Prostate gland (tissue), 2 donors: ENCODE measurements at regions not wholly inside any gene's neighbourhood (a gene's known extent, or its start where the extent isn't known, plus 50 kb on each side); places are given as distances from the start of the nearest gene placed in this dataset.

Experiments used
- DNase-seq: peaks from one replicate; pipeline ENCODE4 v3.0.0-alpha.2; 2019; ENCODE audit warnings: low spot score
- H3K27ac ChIP-seq, 2 donors: fragments of 200-600 bp; sonication (generic); 2 replicates each; pipeline ENCODE4 v1.5.1; 2017 to 2019
- H3K27me3 ChIP-seq: fragments of 200-600 bp; sonication (generic); replicated peaks from 2 replicates; pipeline ENCODE4 v1.5.1; 2019; ENCODE audit not compliant: insufficient read depth
- H3K36me3 ChIP-seq, 2 donors: fragments of 200-600 bp; sonication (generic); 1 replicate in 1 of 2; 2 replicates in 1 of 2; pipeline versions ENCODE4 v1.5.1 to v1.8.1; 2017 to 2019
- H3K4me1 ChIP-seq: fragments of 200-600 bp; sonication (generic); replicated peaks from 2 replicates; pipeline ENCODE4 v1.5.1; 2019
- H3K4me3 ChIP-seq, 2 donors: fragments of 200-600 bp; sonication (generic); 2 replicates each; pipeline ENCODE4 v1.5.1; 2017 to 2019
- H3K9me3 ChIP-seq: fragments of 200-600 bp; sonication (generic); 2 replicates; pipeline ENCODE4 v1.5.1; 2017
- POLR2A ChIP-seq: fragments of 450-650 bp; IDR thresholded peaks from one replicate; pipeline ENCODE4 v1.6.1; 2016; ENCODE audit warnings: antibody characterized with exemption, mild to moderate bottlenecking
- POLR2AphosphoS5 ChIP-seq: sonication (generic); formaldehyde crosslinking; IDR thresholded peaks from one replicate; pipeline ENCODE4 v1.6.1; 2017; ENCODE audit warnings: antibody characterized with exemption
- WGBS: methylation state at CpG from one replicate; pipeline ENCODE4 v1.1.5; 2018; 5-methylcytosine and 5-hydroxymethylcytosine counted together
- intact Hi-C: fragments of 100-400 bp; cut with DNase I; formaldehyde crosslinking; loops from one replicate; pipeline ENCODE4 v1.14.2; 2022
- TF ChIP-seq, protein P1 (sequence below), 4 experiments: fragments of 200-600 bp in 2 of 4; fragments of 450-650 bp in 2 of 4; sonication (generic) in 2 of 4; IDR thresholded peaks; 1 replicate in 3 of 4; 2 replicates in 1 of 4; pipeline ENCODE4 v1.5.1; 2016 to 2019; ENCODE audit warnings: antibody characterized with exemption in 4 of 4, mild to moderate bottlenecking in 2 of 4, moderate library complexity in 2 of 4

DNA sequence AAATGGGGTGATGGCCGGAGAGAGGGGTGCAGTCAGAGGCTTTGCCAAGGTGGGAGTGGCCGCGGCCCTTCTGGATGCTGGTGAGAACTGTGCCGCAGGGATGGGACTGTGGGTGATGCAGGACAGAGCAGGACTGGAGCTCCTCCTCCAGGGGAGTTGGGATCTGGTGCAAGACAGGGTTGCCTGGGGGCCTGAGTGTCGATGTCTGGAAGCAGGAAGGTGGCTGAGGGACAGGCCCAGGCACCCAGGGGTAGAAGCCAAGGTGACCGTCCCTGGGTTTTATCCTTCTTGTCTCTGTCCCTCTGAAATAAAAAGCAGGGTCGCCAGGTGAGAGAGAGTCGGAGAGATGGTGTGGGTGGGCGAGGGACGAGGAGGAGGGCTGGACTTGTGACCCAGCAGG lies 89.1 kb upstream of the IER5L start:
- no peaks in the 10 kb centered on the region for H3K27me3 ChIP-seq
- intact Hi-C loops, result no loop called here
- H3K4me1 ChIP-seq, result no peaks in the 10 kb centered on the region
- DNase-seq, result no peak
- 86% methylated on average over 10 of the region's 10 CpGs for WGBS
- H3K27ac ChIP-seq, result no peak overlapping the region
- TF ChIP-seq, protein P1, sequence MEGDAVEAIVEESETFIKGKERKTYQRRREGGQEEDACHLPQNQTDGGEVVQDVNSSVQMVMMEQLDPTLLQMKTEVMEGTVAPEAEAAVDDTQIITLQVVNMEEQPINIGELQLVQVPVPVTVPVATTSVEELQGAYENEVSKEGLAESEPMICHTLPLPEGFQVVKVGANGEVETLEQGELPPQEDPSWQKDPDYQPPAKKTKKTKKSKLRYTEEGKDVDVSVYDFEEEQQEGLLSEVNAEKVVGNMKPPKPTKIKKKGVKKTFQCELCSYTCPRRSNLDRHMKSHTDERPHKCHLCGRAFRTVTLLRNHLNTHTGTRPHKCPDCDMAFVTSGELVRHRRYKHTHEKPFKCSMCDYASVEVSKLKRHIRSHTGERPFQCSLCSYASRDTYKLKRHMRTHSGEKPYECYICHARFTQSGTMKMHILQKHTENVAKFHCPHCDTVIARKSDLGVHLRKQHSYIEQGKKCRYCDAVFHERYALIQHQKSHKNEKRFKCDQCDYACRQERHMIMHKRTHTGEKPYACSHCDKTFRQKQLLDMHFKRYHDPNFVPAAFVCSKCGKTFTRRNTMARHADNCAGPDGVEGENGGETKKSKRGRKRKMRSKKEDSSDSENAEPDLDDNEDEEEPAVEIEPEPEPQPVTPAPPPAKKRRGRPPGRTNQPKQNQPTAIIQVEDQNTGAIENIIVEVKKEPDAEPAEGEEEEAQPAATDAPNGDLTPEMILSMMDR (IDR thresholded peaks at IDR 0.05), result no peak
- TF ChIP-seq POLR2AphosphoS5 (no peak), POLR2A (no peak)
- H3K9me3 ChIP-seq, result no peaks in the 10 kb centered on the region
- no peaks in the 10 kb centered on the region for H3K36me3 ChIP-seq
- H3K4me3 ChIP-seq, result no peak overlapping the region

DNA sequence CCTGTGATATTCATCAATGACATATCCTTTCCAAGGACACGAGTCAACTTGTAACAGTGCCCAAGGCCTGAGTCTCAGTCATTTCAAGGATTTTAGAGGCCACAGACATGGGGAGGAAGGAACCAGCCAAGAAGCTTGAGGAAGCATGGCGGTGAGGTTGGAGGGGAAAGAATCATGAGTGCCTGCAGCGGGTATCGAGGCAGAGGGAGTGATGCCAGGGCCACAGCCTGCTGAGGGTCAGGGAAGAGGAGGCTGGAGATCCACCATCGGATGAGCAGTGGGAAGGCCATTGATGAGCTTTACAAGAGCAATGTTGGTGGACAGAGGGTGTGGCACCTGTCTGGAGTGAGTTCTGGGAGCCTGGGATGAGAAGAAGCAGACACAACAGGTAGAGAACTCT lies 88.5 kb upstream of the IER5L start:
- H3K4me1 ChIP-seq, result no peaks in the 10 kb centered on the region
- H3K9me3 ChIP-seq, result no peaks in the 10 kb centered on the region
- DNase-seq, result no peak
- no peaks in the 10 kb centered on the region for H3K36me3 ChIP-seq
- no peak overlapping the region for H3K4me3 ChIP-seq
- intact Hi-C loops, result no loop called here
- H3K27me3 ChIP-seq, result no peaks in the 10 kb centered on the region
- H3K27ac ChIP-seq, result no peak overlapping the region
- no peak for TF ChIP-seq POLR2A
- no peak for TF ChIP-seq POLR2AphosphoS5
- TF ChIP-seq, protein P1 (IDR thresholded peaks at IDR 0.05), result no peak
- WGBS, result 80% methylated on average over 5 of the region's 5 CpGs

DNA sequence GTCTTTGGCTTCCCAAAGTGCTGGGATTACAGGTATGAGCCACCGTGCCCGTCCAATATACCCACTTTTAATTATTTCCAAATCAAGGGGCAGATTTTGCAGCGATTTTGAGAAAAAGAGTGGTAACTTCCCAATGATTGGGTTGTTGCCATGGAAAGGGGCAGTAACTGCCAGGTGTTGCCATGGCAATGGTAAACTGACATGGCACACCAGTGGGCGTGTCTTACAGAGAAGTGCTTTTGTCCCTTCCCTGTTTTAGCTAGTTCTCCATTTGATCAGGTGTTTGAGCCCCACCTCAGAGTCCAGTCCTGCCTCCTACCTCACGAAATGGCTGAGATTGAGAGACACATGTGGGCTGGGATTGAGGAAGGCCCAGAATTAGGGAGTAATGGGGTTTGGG lies 86.3 kb upstream of the IER5L start:
- TF ChIP-seq, protein P1 (IDR thresholded peaks at IDR 0.05), result no peak
- TF ChIP-seq POLR2AphosphoS5 (no peak), POLR2A (no peak)
- Histone ChIP-seq H3K27ac (no peak overlapping the region), H3K4me1 (no peaks in the 10 kb centered on the region), H3K4me3 (no peak overlapping the region), H3K9me3 (no peaks in the 10 kb centered on the region), H3K27me3 (no peaks in the 10 kb centered on the region), H3K36me3 (no peaks in the 10 kb centered on the region)
- WGBS, result 0% methylated on average over 1 of the region's 5 CpGs
- intact Hi-C loops, result no loop called here
- DNase-seq, result no peak

DNA sequence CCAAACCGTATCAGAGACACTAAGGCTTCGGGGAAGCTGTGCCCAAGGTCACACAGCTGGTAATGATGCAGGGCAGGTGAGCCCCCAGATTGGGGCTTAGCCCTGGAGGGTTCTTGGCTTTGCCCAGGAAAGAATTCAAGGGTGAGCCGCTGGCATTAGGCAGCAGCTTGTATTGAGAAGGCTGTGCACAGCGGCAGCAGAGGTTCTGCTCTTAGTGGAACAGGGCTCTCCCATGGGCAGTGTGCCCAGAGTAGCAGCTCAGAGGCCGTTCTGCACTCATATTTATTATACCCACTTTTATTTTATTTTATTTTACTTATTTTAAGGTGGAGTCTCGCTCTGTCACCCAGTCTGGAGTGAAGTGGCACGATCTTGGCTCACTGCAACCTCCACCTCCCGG lies 85.8 kb upstream of the IER5L start:
- 77% methylated on average over 8 of the region's 8 CpGs for WGBS
- no peaks in the 10 kb centered on the region for H3K36me3 ChIP-seq
- no peaks in the 10 kb centered on the region for H3K9me3 ChIP-seq
- no peaks in the 10 kb centered on the region for H3K27me3 ChIP-seq
- H3K27ac ChIP-seq, result no peak overlapping the region
- no peak overlapping the region for H3K4me3 ChIP-seq
- no peaks in the 10 kb centered on the region for H3K4me1 ChIP-seq
- intact Hi-C loops, result no loop called here
- DNase-seq, result no peak
- TF ChIP-seq POLR2AphosphoS5, result no peak
- TF ChIP-seq, protein P1 (IDR thresholded peaks at IDR 0.05), result no peak
- no peak for TF ChIP-seq POLR2A

DNA sequence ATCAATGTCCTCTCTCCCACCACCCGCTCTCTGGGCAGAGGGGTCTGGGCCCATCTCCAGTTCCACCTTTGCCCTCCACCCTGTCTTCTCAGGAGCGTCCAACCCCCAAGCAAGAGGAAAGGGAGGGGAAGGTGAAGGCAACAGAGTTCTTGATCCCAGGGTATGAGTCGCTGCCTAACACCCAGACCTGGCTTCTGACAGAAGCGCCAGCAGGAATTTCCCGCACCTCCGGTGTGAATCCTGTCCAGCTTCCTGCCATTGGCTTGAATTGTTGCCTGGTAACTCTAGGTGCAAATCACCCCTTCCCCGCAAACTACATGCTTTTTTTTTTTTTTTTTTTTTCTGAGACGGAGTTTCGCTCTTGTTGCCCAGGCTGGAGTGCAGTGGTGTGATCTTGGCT lies 84.2 kb upstream of the IER5L start:
- TF ChIP-seq, protein P1 (IDR thresholded peaks at IDR 0.05), result no peak
- TF ChIP-seq POLR2AphosphoS5 (no peak), POLR2A (no peak)
- no peak overlapping the region for H3K4me3 ChIP-seq
- intact Hi-C loops, result no loop called here
- H3K36me3 ChIP-seq, result no peaks in the 10 kb centered on the region
- H3K4me1 ChIP-seq, result no peaks in the 10 kb centered on the region
- H3K9me3 ChIP-seq, result no peaks in the 10 kb centered on the region
- DNase-seq, result no peak
- H3K27me3 ChIP-seq, result no peaks in the 10 kb centered on the region
- H3K27ac ChIP-seq, result peak overlapping the region in 1 of 2 donors; percentile 26
- WGBS, result 79% methylated on average over 9 of the region's 9 CpGs
